Stomach smooth muscle (tissue), 2 donors: ENCODE measurements at regions not wholly inside any gene's neighbourhood (a gene's known extent, or its start where the extent isn't known, plus 50 kb on each side); places are given as distances from the start of the nearest gene placed in this dataset.

Source experiments
- H3K27ac ChIP-seq: one replicate; pipeline ENCODE4 v1.7.0; 2013; ENCODE audit warnings: mild to moderate bottlenecking, low read length, inconsistent platforms
- H3K27me3 ChIP-seq, 2 donors: one replicate each; pipeline ENCODE4 v1.7.0; 2013; ENCODE audit warnings: low read length in 2 of 2; ENCODE audit not compliant: insufficient read depth in 2 of 2, control insufficient read depth in 1 of 2
- H3K36me3 ChIP-seq, 2 donors: one replicate each; pipeline ENCODE4 v1.7.0; 2013; ENCODE audit warnings: low read length in 2 of 2; ENCODE audit not compliant: control insufficient read depth in 2 of 2, insufficient read depth in 2 of 2
- H3K4me1 ChIP-seq: one replicate; pipeline ENCODE4 v1.7.0; 2013; ENCODE audit warnings: low read length; ENCODE audit not compliant: control insufficient read depth, insufficient read depth
- H3K4me3 ChIP-seq, 2 donors: one replicate each; pipeline ENCODE4 v1.7.0; 2013; ENCODE audit warnings: low read length in 2 of 2
- H3K9ac ChIP-seq, 2 donors: one replicate each; pipeline ENCODE4 v1.7.0; 2013; ENCODE audit warnings: low read length in 2 of 2, mild to moderate bottlenecking in 1 of 2
- H3K9me3 ChIP-seq, 2 donors: one replicate each; pipeline ENCODE4 v1.7.0; 2013; ENCODE audit warnings: low read length in 2 of 2; ENCODE audit not compliant: control insufficient read depth in 2 of 2
- donor health status: healthy.
- donor health status: Pancreatic carcinoma.

DNA sequence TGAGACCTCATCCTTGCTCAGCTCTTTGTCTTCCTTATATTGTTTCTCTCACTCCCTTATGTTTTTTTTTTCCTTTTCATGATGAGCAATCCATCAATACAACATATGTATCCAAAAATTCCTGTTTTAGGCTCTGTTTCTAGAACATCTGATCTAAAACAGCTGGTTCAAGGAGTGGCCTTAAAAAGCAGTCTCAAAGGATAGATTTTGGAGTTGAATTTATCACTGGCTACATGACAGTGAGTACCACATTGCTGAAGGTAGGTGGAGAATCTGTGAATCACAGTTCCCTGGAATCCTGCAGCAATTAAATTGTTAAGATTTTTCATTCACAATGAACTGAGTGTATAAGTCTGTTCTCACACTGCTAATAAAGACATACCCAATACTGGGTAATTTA is 155.8 kb upstream of the ADAMTS5 start:
- no peak overlapping the region for H3K27ac ChIP-seq
- no peaks in the 10 kb centered on the region for H3K9me3 ChIP-seq
- H3K4me1 ChIP-seq: no peaks in the 10 kb centered on the region
- H3K27me3 ChIP-seq: no peaks in the 10 kb centered on the region
- H3K36me3 ChIP-seq: no peaks in the 10 kb centered on the region
- H3K9ac ChIP-seq: no peak overlapping the region
- no peak overlapping the region for H3K4me3 ChIP-seq

GRCh38 chr21:27114111-27114510 is 147.2 kb upstream of the ADAMTS5 start:
- H3K9me3 ChIP-seq: no peaks in the 10 kb centered on the region
- no peak overlapping the region for H3K4me3 ChIP-seq
- H3K36me3 ChIP-seq: no peaks in the 10 kb centered on the region
- H3K27ac ChIP-seq: no peak overlapping the region
- no peaks in the 10 kb centered on the region for H3K4me1 ChIP-seq
- H3K9ac ChIP-seq: no peak overlapping the region
- no peaks in the 10 kb centered on the region for H3K27me3 ChIP-seq

- Histone ChIP-seq H3K27me3 (no peaks in the 10 kb centered on the region), H3K9ac (no peak overlapping the region), H3K36me3 (no peaks in the 10 kb centered on the region), H3K4me1 (no peaks in the 10 kb centered on the region), H3K9me3 (no peaks in the 10 kb centered on the region), H3K4me3 (no peak overlapping the region), H3K27ac (no peak overlapping the region)
These were observed 145.3 kb upstream of the ADAMTS5 start for GRCh38 chr21:27112186-27112585.

- H3K27me3 ChIP-seq: no peaks in the 10 kb centered on the region
- H3K9me3 ChIP-seq: no peaks in the 10 kb centered on the region
- H3K9ac ChIP-seq: no peak overlapping the region
- no peak overlapping the region for H3K4me3 ChIP-seq
- H3K36me3 ChIP-seq: no peaks in the 10 kb centered on the region
- H3K27ac ChIP-seq: no peak overlapping the region
- no peaks in the 10 kb centered on the region for H3K4me1 ChIP-seq
These were observed 144.1 kb upstream of the ADAMTS5 start for GRCh38 chr21:27110956-27111355.

DNA sequence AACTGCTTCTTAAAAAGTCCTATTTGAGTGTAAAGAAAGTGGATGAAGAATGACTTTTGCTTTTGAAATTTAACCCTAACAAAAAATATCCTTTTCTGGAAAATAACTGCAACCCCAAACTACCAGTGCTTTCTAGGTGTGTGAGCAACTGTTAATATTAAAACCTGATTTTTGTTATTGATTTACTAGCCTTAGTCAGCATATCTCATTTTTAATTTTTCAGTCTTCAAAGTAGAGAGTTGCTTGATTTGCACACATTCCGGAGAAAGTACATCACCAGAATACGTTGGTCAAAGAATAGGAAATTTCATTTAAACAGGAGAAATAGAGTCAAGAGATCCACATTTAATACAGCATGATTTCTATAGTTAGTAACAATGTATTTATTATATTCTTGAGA is 141.8 kb upstream of the ADAMTS5 start:
- H3K9me3 ChIP-seq: no peaks in the 10 kb centered on the region

DNA sequence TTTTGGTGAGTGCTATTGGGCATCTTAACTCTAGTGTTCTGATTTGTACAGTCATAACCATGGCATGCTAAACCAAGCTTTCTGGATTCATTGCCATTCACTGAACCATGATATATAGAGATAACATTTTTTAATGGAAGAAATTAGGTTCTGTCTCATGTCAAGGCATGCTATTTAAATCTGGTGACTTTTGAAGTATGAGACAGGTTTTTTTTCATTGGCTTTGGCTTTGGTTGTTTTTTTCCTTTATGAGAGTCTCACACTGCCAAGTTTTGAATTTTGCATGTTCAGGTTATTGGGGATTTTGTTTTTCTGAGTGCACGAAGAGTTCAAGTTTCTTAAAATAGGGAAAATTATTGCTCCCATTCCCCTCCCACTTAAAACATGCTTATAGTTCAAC is 141.3 kb upstream of the ADAMTS5 start:
- no peaks in the 10 kb centered on the region for H3K4me1 ChIP-seq
- H3K9me3 ChIP-seq: no peaks in the 10 kb centered on the region
- H3K9ac ChIP-seq: no peak overlapping the region
- H3K4me3 ChIP-seq: no peak overlapping the region
- H3K27ac ChIP-seq: no peak overlapping the region
- H3K27me3 ChIP-seq: no peaks in the 10 kb centered on the region
- no peaks in the 10 kb centered on the region for H3K36me3 ChIP-seq

More for the DNA sequence above, 141.8 kb upstream of the ADAMTS5 start:
- H3K36me3 ChIP-seq: no peaks in the 10 kb centered on the region
- no peak overlapping the region for H3K9ac ChIP-seq
- no peaks in the 10 kb centered on the region for H3K4me1 ChIP-seq
- H3K27me3 ChIP-seq: no peaks in the 10 kb centered on the region
- no peak overlapping the region for H3K4me3 ChIP-seq
- H3K27ac ChIP-seq: no peak overlapping the region

GRCh38 chr21:27104846-27105431 is 138.1 kb upstream of the ADAMTS5 start:
- Histone ChIP-seq H3K36me3 (no peaks in the 10 kb centered on the region), H3K9ac (no peak overlapping the region), H3K4me1 (no peaks in the 10 kb centered on the region), H3K9me3 (no peaks in the 10 kb centered on the region), H3K27ac (no peak overlapping the region), H3K4me3 (no peak overlapping the region), H3K27me3 (no peaks in the 10 kb centered on the region)

DNA sequence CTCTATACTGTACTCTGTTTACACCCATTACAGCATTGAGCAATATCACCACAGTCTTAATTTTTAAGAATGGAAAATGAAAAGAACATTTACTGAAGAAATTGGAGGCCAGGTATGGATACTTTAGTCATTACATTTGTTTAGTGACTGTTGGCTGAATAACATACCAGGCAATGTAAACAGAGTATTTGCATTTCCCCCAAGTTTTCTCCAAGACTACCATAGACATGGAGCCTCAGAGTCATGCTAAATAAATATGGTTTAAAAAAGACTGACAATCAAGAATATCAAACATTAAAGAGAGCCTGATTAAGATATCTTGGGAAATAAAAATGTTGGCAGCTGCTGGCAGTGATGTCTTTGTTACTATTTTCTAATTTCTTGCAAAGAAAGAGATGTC is 136.9 kb upstream of the ADAMTS5 start:
- Histone ChIP-seq H3K9me3 (no peaks in the 10 kb centered on the region), H3K9ac (no peak overlapping the region), H3K4me3 (no peak overlapping the region), H3K27me3 (no peaks in the 10 kb centered on the region), H3K36me3 (no peaks in the 10 kb centered on the region), H3K4me1 (no peaks in the 10 kb centered on the region), H3K27ac (no peak overlapping the region)

- Histone ChIP-seq H3K27me3 (no peaks in the 10 kb centered on the region), H3K9ac (no peak overlapping the region), H3K9me3 (no peaks in the 10 kb centered on the region), H3K4me3 (no peak overlapping the region), H3K36me3 (no peaks in the 10 kb centered on the region), H3K4me1 (no peaks in the 10 kb centered on the region), H3K27ac (no peak overlapping the region)
These were observed 134.6 kb upstream of the ADAMTS5 start for GRCh38 chr21:27101523-27101922.

GRCh38 chr21:27094184-27094948 is 127.5 kb upstream of the ADAMTS5 start:
- no peaks in the 10 kb centered on the region for H3K9me3 ChIP-seq
- no peaks in the 10 kb centered on the region for H3K36me3 ChIP-seq
- no peak overlapping the region for H3K27ac ChIP-seq
- peaks cover 5% of the 10 kb centered on the region for H3K4me1 ChIP-seq
- no peaks in the 10 kb centered on the region for H3K27me3 ChIP-seq
- no peak overlapping the region for H3K9ac ChIP-seq
- no peak overlapping the region for H3K4me3 ChIP-seq

GRCh38 chr21:27086630-27087029 is 119.7 kb upstream of the ADAMTS5 start:
- Histone ChIP-seq H3K36me3 (no peaks in the 10 kb centered on the region), H3K4me3 (no peak overlapping the region), H3K9ac (no peak overlapping the region), H3K27me3 (no peaks in the 10 kb centered on the region), H3K4me1 (peaks cover 11% of the 10 kb centered on the region), H3K9me3 (no peaks in the 10 kb centered on the region), H3K27ac (no peak overlapping the region)
